ENCODE measurements at regions not wholly inside any gene's neighbourhood (a gene's known extent, or its start where the extent isn't known, plus 50 kb on each side); places are given as distances from the start of the nearest gene placed in this dataset.

- H2AFZ ChIP-seq (ENCODE audit: low read depth, low read length), result no peak overlapping the region
- ChIA-PET CTCF (ENCODE audit: low intra/inter-chr PET ratio) (no interaction called here), POLR2A (no interaction called here)
- H3K9me3 ChIP-seq (replicated peaks; ENCODE audit: control insufficient read depth, insufficient read depth, low read depth, low read length), result no peaks in the 10 kb centered on the region
- no peak for FAIRE-seq
- no peaks in the 10 kb centered on the region for H3K9me1 ChIP-seq (ENCODE audit: control insufficient read depth, insufficient read depth, low read length)
- H3K79me2 ChIP-seq (ENCODE audit: control insufficient read depth, insufficient read depth, low read length), result no peaks in the 10 kb centered on the region
- DNase-seq (ENCODE audit: extremely low read depth in 1 of 4, low spot score in 3 of 4), result no peak
- in situ Hi-C loops (cut with MboI) (no loop called here), intact Hi-C loops (cut with micrococcal nuclease) (no loop called here)
- no peaks in the 10 kb centered on the region for H4K20me1 ChIP-seq (replicated peaks; ENCODE audit: control insufficient read depth, insufficient read depth, low read length)
- H3K4me3 ChIP-seq, result no peak overlapping the region
- no peak for ATAC-seq
- no peak overlapping the region for H3K27ac ChIP-seq (ENCODE audit: extremely low read depth, low read depth, low read length)
- H3K4me2 ChIP-seq (ENCODE audit: insufficient read depth, low read length), result no peak overlapping the region
- H3K9ac ChIP-seq (ENCODE audit: insufficient read depth in 1 of 2, low read depth in 2 of 2, low read length in 2 of 2), result no peak overlapping the region
- TF ChIP-seq ZNF830 (CRISPR knock-in tag; IDR thresholded peaks at IDR 0.05) (no peak), IRF2 (CRISPR knock-in tag; IDR thresholded peaks at IDR 0.05) (no peak)
- no peaks in the 10 kb centered on the region for H3K27me3 ChIP-seq (ENCODE audit: control insufficient read depth in 2 of 2, insufficient read depth in 2 of 2, low read length in 2 of 2)
- BruUV-seq (replicated peaks), result no TSS peak
- no peaks in the 10 kb centered on the region for H3K36me3 ChIP-seq (ENCODE audit: control insufficient read depth, insufficient read depth, low read length)
- H3K4me1 ChIP-seq (replicated peaks in 1 of 2; ENCODE audit: control insufficient read depth in 2 of 2, insufficient read depth in 2 of 2, low read length in 2 of 2), result no peaks in the 10 kb centered on the region
- WGBS (ENCODE audit: insufficient coverage, low coverage, missing lambda C conversion rate), result 0% methylated on average over 4 of the region's 4 CpGs
These were observed 276.7 kb downstream of the GBA3 start for GRCh38 chr4:22969287-22969896.

- ChIA-PET POLR2A (no interaction called here), CTCF (ENCODE audit: low intra/inter-chr PET ratio) (interaction anchor here (0.6 to 0.7 kb wide), 2 partner anchors 9 to 119 kb away, joined by 3 to 6 read pairs; no protein-coding TSS in a partner anchor)
- BruUV-seq (replicated peaks), result no TSS peak
- Histone ChIP-seq H3K27ac (ENCODE audit: extremely low read depth, low read depth, low read length) (no peak overlapping the region), H3K9me3 (replicated peaks; ENCODE audit: control insufficient read depth, insufficient read depth, low read depth, low read length) (no peaks in the 10 kb centered on the region), H4K20me1 (replicated peaks; ENCODE audit: control insufficient read depth, insufficient read depth, low read length) (no peaks in the 10 kb centered on the region), H2AFZ (ENCODE audit: low read depth, low read length) (no peak overlapping the region), H3K27me3 (ENCODE audit: control insufficient read depth in 2 of 2, insufficient read depth in 2 of 2, low read length in 2 of 2) (no peaks in the 10 kb centered on the region), H3K4me3 (no peak overlapping the region), H3K9me1 (ENCODE audit: control insufficient read depth, insufficient read depth, low read length) (no peaks in the 10 kb centered on the region), H3K4me1 (replicated peaks in 1 of 2; ENCODE audit: control insufficient read depth in 2 of 2, insufficient read depth in 2 of 2, low read length in 2 of 2) (no peaks in the 10 kb centered on the region), H3K4me2 (ENCODE audit: insufficient read depth, low read length) (no peak overlapping the region), H3K79me2 (ENCODE audit: control insufficient read depth, insufficient read depth, low read length) (no peaks in the 10 kb centered on the region), H3K9ac (ENCODE audit: insufficient read depth in 1 of 2, low read depth in 2 of 2, low read length in 2 of 2) (no peak overlapping the region), H3K36me3 (ENCODE audit: control insufficient read depth, insufficient read depth, low read length) (no peaks in the 10 kb centered on the region)
- DNase-seq (ENCODE audit: extremely low read depth in 1 of 4, low spot score in 3 of 4) (peak; percentile 4 to 18 (median 8)), ATAC-seq (no peak), FAIRE-seq (no peak)
- intact Hi-C loops (cut with micrococcal nuclease), result loop anchor here (5.0 kb wide), 1 partner anchor 1455 kb away; no protein-coding TSS in a partner anchor
- TF ChIP-seq MIER1 (IDR thresholded peaks at IDR 0.05; ENCODE audit: low read depth) (no peak), CTCF (IDR thresholded peaks at IDR 0.05 in 2 of 3, conservative IDR thresholded peaks at IDR 0.05 in 1 of 3; ENCODE audit: insufficient read depth in 2 of 3, low read depth in 1 of 3, low read length in 3 of 3) (peak in 1 of 3 experiments; percentile 37; a peak in 2 of 6 replicates), ZFP30 (CRISPR knock-in tag; IDR thresholded peaks at IDR 0.05; ENCODE audit: borderline replicate concordance) (no peak), POLR3A (IDR thresholded peaks at IDR 0.05; ENCODE audit: borderline replicate concordance, extremely low read depth, insufficient read depth, insufficient read length) (no peak), PRMT5 (CRISPR knock-in tag; IDR thresholded peaks at IDR 0.05) (no peak), NCOA4 (IDR thresholded peaks at IDR 0.05; ENCODE audit: partially characterized antibody) (no peak), RAD21 (CRISPR knock-in tag; conservative IDR thresholded peaks at IDR 0.05 in 1 of 2, IDR thresholded peaks at IDR 0.05 in 1 of 2) (peak in 1 of 2 experiments; percentile 19; a peak in 1 of 4 replicates), ZBTB2 (IDR thresholded peaks at IDR 0.05) (no peak)
- in situ Hi-C loops (cut with MboI), result no loop called here
- WGBS (ENCODE audit: insufficient coverage, low coverage, missing lambda C conversion rate), result 0% methylated on average over 4 of the region's 4 CpGs
These were observed 269.6 kb downstream of the GBA3 start for GRCh38 chr4:22962295-22962694.

Data from K562 (cell line).